Natural killer cell (primary cell): ENCODE measurements at regions not wholly inside any gene's neighbourhood (a gene's known extent, or its start where the extent isn't known, plus 50 kb on each side); places are given as distances from the start of the nearest gene placed in this dataset.

ENCODE experiments used
- ATAC-seq, 3 donors: fragments of 150-1000 bp in 2 of 3; fragments of 200-7000 bp in 1 of 3; cut with Tn5 transposase; 1 replicate in 1 of 3; 2 replicates in 2 of 3; pipeline ENCODE4 v1.10.0; 2021; ENCODE audit warnings: mild to moderate bottlenecking in 2 of 3, moderate library complexity in 2 of 3
- DNase-seq, 2 donors: peaks; one replicate each; pipeline versions ENCODE4 v3.0.0 to v3.0.0-alpha.2; 2013 to 2021; ENCODE audit warnings: mixed read lengths in 1 of 2
- H3K27ac ChIP-seq: one replicate; pipeline ENCODE4 v1.5.1; 2013; ENCODE audit warnings: mild to moderate bottlenecking, low read length
- H3K27me3 ChIP-seq: one replicate; pipeline ENCODE4 v1.6.1; 2013; ENCODE audit warnings: low read length; ENCODE audit not compliant: control insufficient read depth, insufficient read depth
- H3K36me3 ChIP-seq: one replicate; pipeline ENCODE4 v1.6.1; 2013; ENCODE audit warnings: low read length; ENCODE audit not compliant: control insufficient read depth, insufficient read depth
- H3K4me1 ChIP-seq: one replicate; pipeline ENCODE4 v1.6.1; 2013; ENCODE audit warnings: low read length; ENCODE audit not compliant: control insufficient read depth, insufficient read depth
- H3K4me3 ChIP-seq: one replicate; pipeline ENCODE4 v1.5.1; 2013; ENCODE audit warnings: low read length
- H3K9me3 ChIP-seq: one replicate; pipeline ENCODE4 v1.6.1; 2013; ENCODE audit warnings: low read length; ENCODE audit not compliant: control insufficient read depth, insufficient read depth
- H3K27ac Mint-ChIP-seq, 2 donors: one replicate each; pipeline ENCODE4 v1.8.0; 2022; ENCODE audit warnings: mild to moderate bottlenecking in 2 of 2, mixed read lengths in 2 of 2, moderate library complexity in 1 of 2
- H3K27me3 Mint-ChIP-seq, 2 donors: one replicate each; pipeline ENCODE4 v1.8.0; 2022; ENCODE audit warnings: low read depth in 2 of 2, mixed read lengths in 2 of 2
- H3K36me3 Mint-ChIP-seq: one replicate; pipeline ENCODE4 v1.8.0; 2022; ENCODE audit warnings: mixed read lengths
- H3K4me1 Mint-ChIP-seq, 2 donors: one replicate each; pipeline ENCODE4 v1.8.0; 2022; ENCODE audit warnings: mixed read lengths in 2 of 2
- H3K4me3 Mint-ChIP-seq: one replicate; pipeline ENCODE4 v1.8.0; 2022; ENCODE audit warnings: mild to moderate bottlenecking, moderate library complexity, mixed read lengths
- H3K9me3 Mint-ChIP-seq, 2 donors: one replicate each; pipeline ENCODE4 v1.8.0; 2022; ENCODE audit warnings: mixed read lengths in 2 of 2
- WGBS: methylation state at CpG from one replicate; pipeline ENCODE4 v1.1.7; 2013; ENCODE audit warnings: missing lambda C conversion rate; ENCODE audit not compliant: insufficient coverage; 5-methylcytosine and 5-hydroxymethylcytosine counted together
- intact Hi-C: fragments of 100-400 bp; cut with micrococcal nuclease; formaldehyde crosslinking; loops from one replicate; pipeline ENCODE4 v1.14.2; 2022
- TF ChIP-seq, protein P1 (sequence below): fragments of 200-600 bp; IDR thresholded peaks from one replicate; pipeline ENCODE4 v1.8.0; 2022; ENCODE audit warnings: antibody characterized with exemption

DNA sequence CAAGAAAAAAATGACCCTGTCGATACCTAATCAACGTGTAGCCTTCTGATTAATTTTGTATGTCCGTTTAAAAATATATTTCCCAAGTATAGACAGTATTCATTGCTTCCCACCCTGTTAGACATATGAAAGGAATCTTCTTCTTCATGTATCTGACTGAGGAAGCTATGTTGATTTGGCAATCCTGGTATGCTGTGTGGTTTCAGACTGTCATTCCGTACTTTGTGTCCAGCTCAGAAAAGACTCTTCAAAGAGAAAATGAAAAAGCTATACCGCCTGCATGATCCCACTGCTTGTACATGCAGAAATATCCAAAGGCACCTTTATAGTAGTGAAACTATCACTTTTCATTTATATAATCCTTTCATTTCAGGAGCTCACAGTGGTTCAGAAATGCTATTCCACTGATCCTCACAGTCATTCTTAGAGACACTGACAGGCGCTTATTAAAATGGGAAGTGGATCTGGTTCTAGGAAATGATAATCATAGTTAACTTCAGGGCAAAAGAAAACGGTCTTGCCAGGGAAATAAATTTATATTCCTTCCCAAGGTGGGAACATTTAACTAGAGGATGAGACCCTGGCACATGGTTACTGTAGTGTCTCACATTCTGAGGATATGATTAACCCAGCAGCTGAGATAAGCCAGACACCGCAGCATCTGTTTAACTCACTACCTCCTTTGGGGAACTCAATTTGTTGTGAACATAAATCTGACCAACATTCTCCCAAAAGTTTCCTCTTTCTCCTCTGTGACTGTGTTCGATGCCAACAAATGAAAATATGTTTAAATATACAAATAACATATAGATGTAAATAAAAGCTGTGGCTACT is 599.2 kb upstream of the LUZP2 start:
- Mint-ChIP-seq H3K36me3 (no peaks in the 10 kb centered on the region), H3K27me3 (no peaks in the 10 kb centered on the region), H3K9me3 (no peaks in the 10 kb centered on the region), H3K27ac (no peak overlapping the region), H3K4me1 (no peaks in the 10 kb centered on the region), H3K4me3 (no peak overlapping the region)
- intact Hi-C loops, result no loop called here
- H3K27ac ChIP-seq, result no peak overlapping the region
- TF ChIP-seq, protein P1, sequence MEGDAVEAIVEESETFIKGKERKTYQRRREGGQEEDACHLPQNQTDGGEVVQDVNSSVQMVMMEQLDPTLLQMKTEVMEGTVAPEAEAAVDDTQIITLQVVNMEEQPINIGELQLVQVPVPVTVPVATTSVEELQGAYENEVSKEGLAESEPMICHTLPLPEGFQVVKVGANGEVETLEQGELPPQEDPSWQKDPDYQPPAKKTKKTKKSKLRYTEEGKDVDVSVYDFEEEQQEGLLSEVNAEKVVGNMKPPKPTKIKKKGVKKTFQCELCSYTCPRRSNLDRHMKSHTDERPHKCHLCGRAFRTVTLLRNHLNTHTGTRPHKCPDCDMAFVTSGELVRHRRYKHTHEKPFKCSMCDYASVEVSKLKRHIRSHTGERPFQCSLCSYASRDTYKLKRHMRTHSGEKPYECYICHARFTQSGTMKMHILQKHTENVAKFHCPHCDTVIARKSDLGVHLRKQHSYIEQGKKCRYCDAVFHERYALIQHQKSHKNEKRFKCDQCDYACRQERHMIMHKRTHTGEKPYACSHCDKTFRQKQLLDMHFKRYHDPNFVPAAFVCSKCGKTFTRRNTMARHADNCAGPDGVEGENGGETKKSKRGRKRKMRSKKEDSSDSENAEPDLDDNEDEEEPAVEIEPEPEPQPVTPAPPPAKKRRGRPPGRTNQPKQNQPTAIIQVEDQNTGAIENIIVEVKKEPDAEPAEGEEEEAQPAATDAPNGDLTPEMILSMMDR, result no peak
- no peak overlapping the region for H3K4me3 ChIP-seq
- ATAC-seq (no peak), DNase-seq (no peak)
- H3K4me1 ChIP-seq, result no peaks in the 10 kb centered on the region
- 85% methylated on average over 3 of the region's 9 CpGs for WGBS
- H3K36me3 ChIP-seq, result no peaks in the 10 kb centered on the region
- no peaks in the 10 kb centered on the region for H3K27me3 ChIP-seq
- H3K9me3 ChIP-seq, result no peaks in the 10 kb centered on the region

DNA sequence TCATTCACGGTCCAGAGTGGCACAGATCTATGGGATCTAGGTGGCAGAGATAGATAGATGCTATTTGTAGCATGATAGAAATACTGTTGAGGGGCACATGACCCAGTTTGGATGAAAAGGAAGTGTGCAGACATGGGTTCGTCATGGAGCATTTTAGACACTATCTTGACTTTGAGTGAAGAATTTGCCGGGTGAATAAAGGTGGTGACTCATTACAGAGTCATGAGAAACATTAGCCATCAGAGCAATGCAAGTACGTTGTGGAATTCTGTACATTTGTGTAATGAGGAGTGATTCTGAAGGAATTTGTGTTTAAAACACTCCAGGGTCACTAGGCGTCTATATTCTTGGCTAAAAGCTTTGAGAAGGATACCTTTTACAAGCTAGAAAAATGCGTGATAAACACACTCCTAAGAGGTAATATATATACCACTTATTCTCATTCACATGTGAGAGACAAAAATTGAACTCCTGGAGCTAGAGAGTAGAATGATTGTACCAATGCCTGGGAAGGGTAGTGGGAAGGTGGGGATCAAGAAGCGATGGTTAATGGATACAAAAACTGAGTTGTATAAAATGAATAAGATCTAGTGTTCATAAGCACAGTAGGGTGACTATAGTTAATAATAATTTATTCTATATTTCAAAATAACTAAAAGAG is 593.7 kb upstream of the LUZP2 start:
- intact Hi-C loops, result no loop called here
- no peaks in the 10 kb centered on the region for H3K36me3 Mint-ChIP-seq
- no peaks in the 10 kb centered on the region for H3K27me3 ChIP-seq
- no peaks in the 10 kb centered on the region for H3K4me1 ChIP-seq
- WGBS, result 82% methylated on average over 6 of the region's 7 CpGs
- H3K4me3 Mint-ChIP-seq, result no peak overlapping the region
- H3K4me3 ChIP-seq, result no peak overlapping the region
- H3K9me3 Mint-ChIP-seq, result no peaks in the 10 kb centered on the region
- H3K27ac Mint-ChIP-seq, result no peak overlapping the region
- no peak overlapping the region for H3K27ac ChIP-seq
- H3K36me3 ChIP-seq, result no peaks in the 10 kb centered on the region
- TF ChIP-seq, protein P1, result no peak
- no peak for DNase-seq
- H3K4me1 Mint-ChIP-seq, result no peaks in the 10 kb centered on the region
- ATAC-seq, result no peak
- no peaks in the 10 kb centered on the region for H3K9me3 ChIP-seq
- H3K27me3 Mint-ChIP-seq, result no peaks in the 10 kb centered on the region

- Histone ChIP-seq H3K9me3 (no peaks in the 10 kb centered on the region), H3K27ac (no peak overlapping the region), H3K27me3 (no peaks in the 10 kb centered on the region), H3K4me3 (no peak overlapping the region), H3K36me3 (no peaks in the 10 kb centered on the region), H3K4me1 (no peaks in the 10 kb centered on the region)
- Mint-ChIP-seq H3K9me3 (no peaks in the 10 kb centered on the region), H3K27ac (no peak overlapping the region), H3K4me1 (no peaks in the 10 kb centered on the region), H3K27me3 (no peaks in the 10 kb centered on the region), H3K36me3 (no peaks in the 10 kb centered on the region), H3K4me3 (no peak overlapping the region)
- ATAC-seq (no peak), DNase-seq (no peak)
- 100% methylated on average over 2 of the region's 2 CpGs for WGBS
- intact Hi-C loops, result no loop called here
- TF ChIP-seq, protein P1, result no peak
Measured at GRCh38 chr11:23919455-23919854, 577.4 kb upstream of the LUZP2 start.
